ENCODE measurements at regions not wholly inside any gene's neighbourhood (a gene's known extent, or its start where the extent isn't known, plus 50 kb on each side); places are given as distances from the start of the nearest gene placed in this dataset.

GRCh38 chr2:6068429-6068828, 376.2 kb downstream of the SOX11 start:
- no peak for DNase-seq (ENCODE audit: low read depth in 2 of 2)

GRCh38 chr2:6069381-6069780, 377.2 kb downstream of the SOX11 start:
- no peak for DNase-seq (ENCODE audit: low read depth in 2 of 2)

DNA sequence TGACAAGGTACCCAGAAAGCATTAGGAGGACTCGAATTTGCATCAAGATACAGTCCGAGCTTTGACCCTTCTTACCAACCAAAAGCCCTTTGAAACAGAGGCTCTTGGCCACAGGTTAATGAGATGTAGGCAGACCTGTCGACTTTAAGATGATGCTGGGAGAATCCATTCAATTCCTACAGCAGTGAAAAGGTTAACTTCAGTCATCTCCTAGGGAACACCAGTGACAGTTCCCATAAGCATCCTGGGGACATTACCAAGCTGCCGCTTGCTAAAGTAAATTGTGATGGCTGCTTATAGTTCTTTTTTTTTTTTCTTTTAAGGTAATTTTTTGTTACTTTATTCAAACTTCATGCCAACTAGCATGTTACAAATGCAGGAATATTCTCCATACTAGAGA, 379.3 kb downstream of the SOX11 start:
- no peak for DNase-seq (ENCODE audit: low read depth in 2 of 2)

DNA sequence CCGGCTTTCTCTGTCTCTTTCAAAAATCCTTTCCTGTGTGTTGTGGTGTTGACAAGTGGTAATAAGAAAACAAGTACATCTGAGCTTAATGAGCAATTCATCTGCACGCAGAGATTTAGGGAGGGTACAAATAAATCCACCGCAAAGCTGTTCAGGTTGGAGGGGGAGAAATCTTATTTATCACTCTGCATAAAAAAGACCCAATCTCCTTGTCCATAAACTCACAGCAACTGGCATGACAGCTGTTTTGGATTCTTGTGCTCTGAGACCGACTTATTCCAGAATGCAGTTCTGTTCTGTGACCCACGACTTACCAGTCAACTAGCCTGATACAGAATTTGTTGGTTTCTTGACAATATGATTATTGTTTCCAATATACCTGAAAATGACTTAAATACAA, 380.1 kb downstream of the SOX11 start:
- no peak for DNase-seq (ENCODE audit: low read depth in 2 of 2)

- DNase-seq (ENCODE audit: low read depth in 2 of 2): no peak
Observed at GRCh38 chr2:6072768-6073167, 380.6 kb downstream of the SOX11 start.

DNA sequence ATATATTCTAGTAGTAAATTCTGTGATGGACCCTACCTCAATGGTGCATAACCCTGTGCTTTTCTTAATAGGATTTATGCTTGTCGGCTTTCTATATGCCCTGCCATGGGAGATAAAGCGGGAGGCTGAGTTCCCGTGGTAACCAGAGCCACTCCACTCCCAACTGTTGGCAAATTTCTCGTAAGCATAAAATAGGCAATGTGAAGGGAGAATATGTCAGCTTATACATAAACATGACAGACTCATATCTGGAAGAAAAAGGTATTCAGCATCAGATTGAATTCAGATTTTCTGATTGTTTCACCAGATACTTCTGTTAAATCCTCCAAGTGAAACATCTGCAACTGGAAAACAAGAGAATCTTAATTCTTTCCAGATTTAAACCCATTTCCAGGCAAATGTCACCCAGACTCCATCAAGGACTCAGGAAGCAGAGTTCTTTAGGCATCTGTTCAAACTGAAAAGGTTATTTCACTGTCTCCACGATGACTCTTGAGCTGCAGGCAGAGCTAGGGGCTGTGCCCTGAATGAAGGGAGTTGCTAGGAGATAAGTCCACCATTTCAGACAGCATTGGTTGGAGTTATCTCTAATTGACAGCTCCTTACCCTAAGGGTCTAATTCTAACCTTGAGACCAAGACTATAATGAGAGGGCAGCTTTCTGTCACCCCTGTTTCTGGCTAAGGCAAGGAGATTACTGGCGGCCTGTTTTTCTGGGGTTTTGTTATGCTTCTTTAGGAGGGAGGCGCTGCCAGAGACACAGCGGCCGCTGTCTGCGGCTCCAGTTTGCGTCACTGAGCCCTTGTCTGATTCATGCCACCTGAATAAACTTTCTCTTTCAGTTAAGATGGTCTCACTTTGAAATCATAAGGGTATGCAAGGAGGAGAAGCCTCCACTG, 381.3 kb downstream of the SOX11 start:
- DNase-seq (ENCODE audit: low read depth in 2 of 2): no peak

DNA sequence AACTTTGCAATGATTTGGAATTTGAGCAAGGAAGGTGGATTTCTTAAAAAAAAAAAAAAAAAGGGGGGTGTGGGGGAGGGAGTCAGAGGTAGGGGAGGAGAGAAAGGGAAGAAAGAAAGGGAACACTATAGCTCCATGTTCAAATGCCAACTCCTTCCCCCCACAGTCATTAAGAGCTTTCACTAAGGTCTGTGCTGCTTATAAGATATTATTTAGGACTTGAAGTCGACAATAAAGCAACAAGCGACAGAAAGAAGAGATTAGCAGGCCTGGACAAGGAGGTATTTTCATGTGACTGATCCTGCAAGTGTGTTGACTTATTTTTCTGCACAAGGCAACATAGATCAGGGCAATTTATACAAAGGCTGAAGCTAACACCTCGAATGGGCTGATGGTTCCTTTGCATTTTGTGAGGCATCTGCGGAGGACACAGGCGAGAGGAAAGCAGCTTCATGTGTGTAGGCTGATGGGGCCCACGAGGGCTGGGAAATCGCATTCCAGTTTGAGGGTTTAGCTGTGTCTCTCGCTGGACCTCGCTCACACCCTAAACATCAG, 382.0 kb downstream of the SOX11 start:
- no peak for DNase-seq (ENCODE audit: low read depth in 2 of 2)

DNA sequence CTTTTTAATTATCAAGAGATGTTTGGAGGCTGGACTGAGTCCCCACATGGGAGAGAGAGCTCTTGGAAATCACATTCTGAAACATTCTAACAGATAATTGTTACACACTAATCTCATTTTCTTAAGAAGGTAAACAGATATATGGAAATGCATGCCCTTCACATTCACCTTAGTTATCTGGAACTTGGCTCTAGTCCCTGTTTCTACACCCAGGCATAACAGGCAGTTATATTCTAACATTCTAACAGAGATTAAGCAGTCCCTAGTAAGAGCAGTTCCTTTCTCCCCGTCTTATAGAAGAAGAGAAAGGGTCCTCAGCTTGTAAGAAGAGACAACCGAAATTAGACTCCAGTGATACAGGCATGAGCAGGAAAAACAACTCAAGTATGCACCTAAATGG, 385.4 kb downstream of the SOX11 start:
- DNase-seq (ENCODE audit: low read depth in 2 of 2): no peak

DNA sequence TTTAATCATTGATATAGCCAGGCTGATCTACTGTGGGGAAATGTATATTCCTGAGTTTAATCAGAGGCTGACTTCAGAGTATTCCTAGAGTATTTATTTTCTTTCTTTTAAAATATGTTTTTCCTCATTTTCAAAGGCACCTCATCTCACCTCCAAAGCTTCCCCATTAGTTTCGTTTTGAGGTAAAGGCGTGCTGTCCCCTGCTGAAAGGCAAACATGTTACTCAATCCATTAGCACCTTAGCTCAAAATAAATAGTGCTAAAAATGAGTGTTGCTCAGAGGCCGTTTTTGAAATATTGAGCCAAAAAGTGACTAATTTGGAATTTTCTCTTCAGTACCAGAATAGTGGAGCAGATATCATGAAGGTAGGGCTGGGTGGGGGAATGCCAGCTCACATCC, 386.2 kb downstream of the SOX11 start:
- DNase-seq (ENCODE audit: low read depth in 2 of 2): no peak

- no peak for DNase-seq (ENCODE audit: low read depth in 2 of 2)
Observed at GRCh38 chr2:6079405-6079804, 387.2 kb downstream of the SOX11 start.

DNA sequence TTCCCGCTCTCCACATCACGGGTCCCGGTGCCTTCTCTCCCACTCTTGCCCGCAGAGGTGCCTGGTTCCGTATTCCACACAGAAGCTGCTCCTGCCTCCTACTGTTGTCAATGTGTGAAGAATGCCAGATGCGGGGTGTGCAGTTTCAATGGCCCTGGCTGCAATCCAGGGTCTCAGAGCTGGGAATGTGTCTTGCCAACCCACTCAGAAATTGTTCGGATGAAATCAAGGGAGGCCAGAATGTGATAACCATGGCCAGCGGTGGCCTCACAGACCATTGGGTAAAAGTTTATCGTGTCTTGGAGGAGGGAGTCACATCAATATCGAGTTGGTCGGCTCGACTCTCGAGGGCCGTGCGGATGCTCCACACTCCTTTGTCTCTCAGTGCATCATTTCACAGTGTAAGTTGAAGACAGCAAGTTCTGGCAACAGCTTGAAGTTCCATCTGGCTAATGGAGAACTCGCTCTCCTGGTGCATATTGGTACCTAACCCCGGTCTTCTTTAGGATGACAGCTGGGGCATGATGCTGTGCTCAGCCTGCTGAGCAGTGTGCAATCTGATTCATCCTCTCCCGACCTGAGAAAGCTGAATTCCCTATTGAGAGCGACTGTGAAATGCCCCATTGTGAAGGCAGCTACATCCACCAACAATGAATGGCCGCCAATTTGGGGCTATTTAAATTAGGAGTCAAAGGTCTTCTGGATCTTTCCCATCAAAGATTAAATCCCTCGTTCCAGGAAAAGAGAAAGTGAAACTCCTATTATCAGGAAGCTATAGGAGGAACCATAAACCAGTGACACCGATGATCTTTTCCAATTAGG, 389.0 kb downstream of the SOX11 start:
- no peak for DNase-seq (ENCODE audit: low read depth in 2 of 2)

DNA sequence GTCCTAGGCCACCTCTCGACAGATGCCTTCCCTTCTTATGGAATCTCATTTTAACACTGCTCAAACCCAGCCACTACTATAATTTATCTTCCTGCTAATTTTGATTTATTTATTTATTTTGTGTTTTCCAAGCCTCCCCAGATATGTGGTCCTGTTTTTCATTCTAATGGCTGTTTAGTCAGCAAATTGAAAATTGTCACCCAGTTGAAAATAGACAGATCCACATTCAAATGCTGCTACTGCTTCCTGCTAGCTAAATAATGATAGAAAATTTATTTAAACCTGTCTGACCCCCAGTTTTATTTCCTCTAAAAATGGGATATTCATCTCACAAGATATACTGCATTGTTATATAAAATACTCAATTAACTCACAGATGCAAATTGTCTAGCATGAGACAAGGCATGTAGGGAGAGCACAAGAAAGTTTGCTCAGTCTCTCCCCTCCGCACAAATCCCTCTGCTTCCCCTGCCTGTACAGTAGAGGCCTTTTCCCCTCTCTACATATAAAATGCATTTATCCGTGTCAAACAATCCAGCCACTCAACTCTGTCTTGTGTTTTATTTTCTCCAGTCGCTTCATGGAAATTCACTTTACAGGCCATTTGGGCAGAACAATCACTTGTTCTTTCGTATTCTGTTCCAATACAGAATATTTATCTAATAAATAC, 389.9 kb downstream of the SOX11 start:
- no peak for DNase-seq (ENCODE audit: low read depth in 2 of 2)

GRCh38 chr2:6082625-6083018, 390.4 kb downstream of the SOX11 start:
- DNase-seq (ENCODE audit: low read depth in 2 of 2): no peak

GRCh38 chr2:6083136-6083535, 391.0 kb downstream of the SOX11 start:
- no peak for DNase-seq (ENCODE audit: low read depth in 2 of 2)

DNA sequence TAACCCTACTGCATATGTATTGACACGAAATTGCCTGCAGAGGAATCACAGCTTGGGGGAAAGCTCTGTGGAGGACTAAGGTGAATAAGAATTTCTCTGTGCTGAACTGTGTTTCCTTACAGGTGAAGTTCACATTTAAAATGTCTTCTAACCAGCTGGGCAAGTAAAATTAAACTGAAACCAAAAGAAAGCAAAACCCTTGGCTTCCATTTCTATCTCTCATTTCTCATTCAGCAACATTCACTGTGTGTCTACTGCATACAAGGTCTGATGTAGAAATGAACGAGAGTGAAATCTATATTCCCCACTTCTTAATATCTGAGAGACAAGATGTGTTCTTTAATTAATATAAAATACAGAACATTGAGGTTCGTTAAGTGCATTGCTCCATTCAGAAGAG, 397.3 kb downstream of the SOX11 start:
- no peak for DNase-seq (ENCODE audit: low read depth in 2 of 2)

- no peak for DNase-seq (ENCODE audit: low read depth in 2 of 2)
Observed at GRCh38 chr2:6103372-6103771, 411.2 kb downstream of the SOX11 start.

DNA sequence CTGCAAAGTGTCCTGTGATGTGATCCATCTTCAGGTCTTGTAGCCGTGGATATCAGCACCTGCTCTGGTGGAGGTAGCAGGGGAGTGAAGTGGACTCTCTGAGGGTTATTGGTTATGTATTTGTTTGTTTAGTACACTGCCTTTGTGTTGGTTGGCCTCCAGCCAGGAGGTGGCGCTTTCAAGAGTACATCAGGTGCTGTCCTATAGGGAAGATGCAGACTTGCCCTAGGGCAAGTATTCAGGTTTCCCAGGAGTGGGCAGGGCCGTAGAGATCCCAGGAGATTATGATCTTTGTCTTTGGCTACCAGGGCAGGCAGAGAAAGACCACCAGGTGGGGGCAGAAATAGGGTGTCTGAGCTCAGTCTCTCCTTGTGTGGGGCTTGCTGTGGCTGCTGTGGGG, 411.8 kb downstream of the SOX11 start:
- DNase-seq (ENCODE audit: low read depth in 2 of 2): no peak

- no peak for DNase-seq (ENCODE audit: low read depth in 2 of 2)
Observed at GRCh38 chr2:6107290-6107689, 415.1 kb downstream of the SOX11 start.

- DNase-seq (ENCODE audit: low read depth in 2 of 2): no peak
Observed at GRCh38 chr2:6109831-6110230, 417.6 kb downstream of the SOX11 start.

DNA sequence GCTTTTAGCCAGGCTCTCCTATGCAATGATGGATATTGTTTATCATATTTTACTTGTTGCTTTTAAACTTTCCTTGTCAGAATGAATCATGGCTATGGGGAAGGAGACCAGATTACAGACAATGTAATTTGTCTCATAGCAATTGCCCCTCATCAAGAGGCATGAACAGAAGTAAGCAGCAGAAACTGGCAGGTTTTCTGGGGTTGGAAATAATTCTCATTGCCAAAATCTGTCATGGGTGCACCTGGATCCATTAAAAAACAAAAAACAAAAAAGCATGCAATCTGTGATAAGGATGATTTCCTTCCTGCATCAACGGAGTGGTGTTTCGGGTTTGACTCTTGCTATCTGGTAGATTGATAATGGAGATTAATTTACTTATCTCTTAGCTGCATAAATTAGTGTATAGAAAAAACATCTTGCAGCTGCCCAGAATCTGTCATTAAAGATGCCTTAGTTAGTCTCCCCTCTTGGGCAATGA, 419.6 kb downstream of the SOX11 start:
- no peak for DNase-seq (ENCODE audit: low read depth in 2 of 2)

DNA sequence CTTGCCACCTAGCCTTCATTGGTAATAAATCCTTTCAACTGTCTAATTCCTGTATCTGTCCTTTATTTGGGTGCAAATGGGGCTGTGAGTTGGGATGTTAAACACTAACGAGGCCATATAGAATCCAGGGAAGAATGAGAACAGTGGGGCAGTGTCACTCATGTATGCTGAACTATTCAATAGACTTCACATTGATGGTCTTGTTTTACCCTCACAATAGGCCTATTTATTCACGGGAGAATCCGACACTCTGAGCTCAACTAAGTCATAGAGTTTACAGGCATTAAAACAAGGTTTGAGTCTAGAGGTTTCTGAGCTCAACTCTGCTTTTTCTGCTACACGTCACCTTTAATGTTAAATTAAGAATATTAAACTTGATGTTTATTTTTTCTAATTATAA, 421.6 kb downstream of the SOX11 start:
- no peak for DNase-seq (ENCODE audit: low read depth in 2 of 2)

- no peak for DNase-seq (ENCODE audit: low read depth in 2 of 2)
Observed at GRCh38 chr2:6127718-6128117, 435.5 kb downstream of the SOX11 start.

Data from stimulated activated CD8-positive, alpha-beta memory T cell treated with anti-CD3 and anti-CD28 coated beads, Interleukin-2, amount 100 ng/mL, for 48 hours (primary cell).